ENCODE measurements at regions not wholly inside any gene's neighbourhood (a gene's known extent, or its start where the extent isn't known, plus 50 kb on each side); places are given as distances from the start of the nearest gene placed in this dataset.

- TF ChIP-seq PKNOX1 (IDR thresholded peaks at IDR 0.05) (no peak), HDGF (IDR thresholded peaks at IDR 0.05; ENCODE audit: borderline replicate concordance) (no peak), TARDBP (IDR thresholded peaks at IDR 0.05) (no peak), FOXK2 (IDR thresholded peaks at IDR 0.05) (no peak), SUZ12 (IDR thresholded peaks at IDR 0.05) (no peak), ELF4 (IDR thresholded peaks at IDR 0.05) (no peak), SP1 (IDR thresholded peaks at IDR 0.05) (no peak), BHLHE40 (IDR thresholded peaks at IDR 0.05; ENCODE audit: borderline replicate concordance) (no peak)
These were observed 263.1 kb downstream of the GRIN2B start for GRCh38 chr12:13718271-13718670.

All from HEK293T (cell line).